H1 (cell line): ENCODE measurements at regions not wholly inside any gene's neighbourhood (a gene's known extent, or its start where the extent isn't known, plus 50 kb on each side); places are given as distances from the start of the nearest gene placed in this dataset.

Experiments used
- CTCF ChIA-PET: fragments of 300-600 bp; sonication (Branson Sonifier 250); formaldehyde crosslinking; loops from one replicate; lab custom pipeline; 2021; ENCODE audit not compliant: partially characterized antibody; lab: Charles Lee
- POLR2A ChIA-PET: fragments of 300-600 bp; sonication (Branson Sonifier 250); formaldehyde crosslinking; loops from one replicate; lab custom pipeline; 2021; ENCODE audit warnings: inconsistent platforms; ENCODE audit not compliant: partially characterized antibody; lab: Charles Lee
- DNase-seq, 2 experiments: peaks; one replicate each; pipeline versions ENCODE4 v3.0.0 to v3.0.0-alpha.2; 2010 to 2022; ENCODE audit warnings: low spot score in 2 of 2, low read depth in 1 of 2, mixed read lengths in 1 of 2
- FAIRE-seq: peaks from 2 replicates; lab custom pipeline; 2011; peaks lifted over from hg19 to GRCh38; lab: Jason Lieb, UNC
- H2AFZ ChIP-seq: 2 replicates; pipeline ENCODE4 v1.8.1; 2012; ENCODE audit warnings: low read length, inconsistent platforms
- H2AK5ac ChIP-seq: 2 replicates; pipeline ENCODE4 v1.6.1; 2013; ENCODE audit warnings: low read depth, low read length
- H2BK120ac ChIP-seq: replicated peaks from 2 replicates; pipeline ENCODE3; 2013; ENCODE audit warnings: low read depth, low read length, inconsistent platforms
- H2BK12ac ChIP-seq: 2 replicates; pipeline ENCODE4 v1.6.1; 2013; ENCODE audit warnings: low read depth, low read length
- H2BK15ac ChIP-seq: 2 replicates; pipeline ENCODE4 v1.6.1; 2013; ENCODE audit warnings: low read length
- H2BK20ac ChIP-seq: 2 replicates; pipeline ENCODE4 v1.6.1; 2013; ENCODE audit warnings: low read length
- H2BK5ac ChIP-seq: 2 replicates; pipeline ENCODE4 v1.6.1; 2013; ENCODE audit warnings: low read depth, low read length
- H3K14ac ChIP-seq: 2 replicates; pipeline ENCODE4 v1.6.1; 2013; ENCODE audit warnings: inconsistent platforms; ENCODE audit not compliant: insufficient read length
- H3K18ac ChIP-seq: 2 replicates; pipeline ENCODE4 v1.6.1; 2013; ENCODE audit warnings: low read length; ENCODE audit errors: extremely low read depth
- H3K23ac ChIP-seq: 2 replicates; pipeline ENCODE4 v1.6.1; 2013; ENCODE audit warnings: inconsistent platforms; ENCODE audit not compliant: insufficient read length
- H3K23me2 ChIP-seq: 2 replicates; pipeline ENCODE4 v1.6.1; 2013; ENCODE audit warnings: low read depth, low read length
- H3K27ac ChIP-seq: 2 replicates; pipeline ENCODE4 v1.6.1; 2011; ENCODE audit warnings: low read depth, low read length, inconsistent platforms
- H3K27me3 ChIP-seq, 4 experiments: replicated peaks in 1 of 4; 1 replicate in 1 of 4; 2 replicates in 3 of 4; pipeline versions ENCODE4 v1.6.1 to v1.8.1; 2011 to 2013; ENCODE audit warnings: low read length in 3 of 4, mild to moderate bottlenecking in 3 of 4, inconsistent platforms in 2 of 4, mixed read lengths in 2 of 4, moderate library complexity in 1 of 4; ENCODE audit not compliant: control insufficient read depth in 3 of 4, insufficient read depth in 3 of 4; ENCODE audit errors: extremely low read depth in 1 of 4
- H3K36me3 ChIP-seq, 4 experiments: 2 replicates each; pipeline versions ENCODE4 v1.6.1 to v1.8.1; 2011 to 2013; ENCODE audit warnings: mild to moderate bottlenecking in 4 of 4, low read length in 3 of 4, moderate library complexity in 2 of 4, control low read depth in 1 of 4, inconsistent platforms in 1 of 4; ENCODE audit not compliant: insufficient read depth in 4 of 4, control insufficient read depth in 2 of 4
- H3K4ac ChIP-seq: replicated peaks from 2 replicates; pipeline ENCODE3; 2013; ENCODE audit warnings: low read length, low read depth, mixed read lengths, inconsistent platforms; ENCODE audit not compliant: insufficient read length
- H3K4me1 ChIP-seq, 4 experiments: replicated peaks in 1 of 4; 1 replicate in 1 of 4; 2 replicates in 3 of 4; pipeline versions ENCODE4 v1.6.1 to v1.8.1; 2011 to 2013; ENCODE audit warnings: low read length in 3 of 4, inconsistent platforms in 2 of 4, mixed read lengths in 1 of 4; ENCODE audit not compliant: insufficient read depth in 4 of 4, control insufficient read depth in 3 of 4
- H3K4me2 ChIP-seq, 2 experiments: 2 replicates each; pipeline versions ENCODE4 v1.6.1 to v1.8.1; 2011 to 2013; ENCODE audit warnings: low read depth in 2 of 2, low read length in 2 of 2, control low read depth in 1 of 2, inconsistent platforms in 1 of 2, mild to moderate bottlenecking in 1 of 2; ENCODE audit not compliant: insufficient read depth in 1 of 2
- H3K4me3 ChIP-seq, 4 experiments: fragments of 200-600, 300-600 bp in 1 of 4; sonication (generic), shearing (Covaris generic), sonication (Bioruptor Twin) in 1 of 4; 2 replicates each; pipeline versions ENCODE4 v1.5.1 to v1.8.1; 2011 to 2016; ENCODE audit warnings: low read length in 4 of 4, low read depth in 3 of 4, control low read depth in 2 of 4, inconsistent platforms in 2 of 4, mild to moderate bottlenecking in 2 of 4, mixed read lengths in 1 of 4, moderate library complexity in 1 of 4; ENCODE audit not compliant: insufficient read depth in 2 of 4; ENCODE audit errors: extremely low read depth in 1 of 4
- H3K56ac ChIP-seq: replicated peaks from 2 replicates; pipeline ENCODE3; 2013; ENCODE audit warnings: low read depth, mild to moderate bottlenecking, mixed read lengths, low read length, inconsistent platforms; ENCODE audit not compliant: insufficient read length
- H3K79me1 ChIP-seq: 2 replicates; pipeline ENCODE4 v1.6.1; 2013; ENCODE audit warnings: low read depth, low read length, control low read depth
- H3K79me2 ChIP-seq, 2 experiments: 2 replicates each; pipeline versions ENCODE4 v1.6.1 to v1.8.1; 2012 to 2013; ENCODE audit warnings: low read length in 2 of 2, mild to moderate bottlenecking in 2 of 2, inconsistent platforms in 1 of 2; ENCODE audit not compliant: insufficient read depth in 2 of 2, control insufficient read depth in 1 of 2
- H3K9ac ChIP-seq, 4 experiments: replicated peaks in 1 of 4; 1 replicate in 1 of 4; 2 replicates in 3 of 4; pipeline versions ENCODE4 v1.6.1 to v1.8.1; 2011 to 2013; ENCODE audit warnings: low read depth in 3 of 4, low read length in 3 of 4, control low read depth in 2 of 4, mild to moderate bottlenecking in 2 of 4, moderate library complexity in 2 of 4, inconsistent platforms in 1 of 4; ENCODE audit errors: extremely low read depth in 1 of 4
- H3K9me3 ChIP-seq, 2 experiments: 2 replicates each; pipeline versions ENCODE4 v1.6.1 to v1.8.1; 2012 to 2013; ENCODE audit warnings: mild to moderate bottlenecking in 2 of 2, moderate library complexity in 2 of 2, control low read depth in 1 of 2, inconsistent platforms in 1 of 2, low read depth in 1 of 2, low read length in 1 of 2, mixed read lengths in 1 of 2; ENCODE audit not compliant: insufficient read depth in 2 of 2
- H4K20me1 ChIP-seq, 2 experiments: replicated peaks in 1 of 2; 2 replicates each; pipeline versions ENCODE3 to v1.8.1; 2011 to 2013; ENCODE audit warnings: inconsistent platforms in 2 of 2, low read length in 2 of 2, mild to moderate bottlenecking in 1 of 2; ENCODE audit not compliant: insufficient read depth in 2 of 2, control insufficient read depth in 1 of 2
- H4K5ac ChIP-seq: 2 replicates; pipeline ENCODE4 v1.6.1; 2013; ENCODE audit warnings: low read length, low read depth, mixed read lengths, inconsistent platforms; ENCODE audit not compliant: insufficient read length
- H4K8ac ChIP-seq: 2 replicates; pipeline ENCODE4 v1.8.0; 2013; ENCODE audit warnings: mild to moderate bottlenecking, moderate library complexity, low read length, inconsistent platforms; ENCODE audit not compliant: insufficient read depth; ENCODE audit errors: extremely low read depth
- H4K91ac ChIP-seq: replicated peaks from 2 replicates; pipeline ENCODE3; 2013; ENCODE audit warnings: low read length, mixed read lengths, inconsistent platforms; ENCODE audit not compliant: insufficient read length
- CEBPB ChIP-seq: IDR thresholded peaks from 2 replicates; pipeline ENCODE4 v1.6.1; 2012; ENCODE audit warnings: low read depth, low read length
- GABPA ChIP-seq: IDR thresholded peaks from 2 replicates; pipeline ENCODE4 v1.6.1; 2011; ENCODE audit warnings: mild to moderate bottlenecking, low read length, moderate library complexity, borderline replicate concordance; ENCODE audit not compliant: insufficient read depth
- JUN ChIP-seq: IDR thresholded peaks from 2 replicates; pipeline ENCODE4 v1.6.1; 2011; ENCODE audit warnings: low read depth, mild to moderate bottlenecking, improper control_type of control experiment, low read length
- JUND ChIP-seq: IDR thresholded peaks from 2 replicates; pipeline ENCODE4 v1.6.1; 2011; ENCODE audit warnings: mild to moderate bottlenecking, improper control_type of control experiment, low read length
- NANOG ChIP-seq: IDR thresholded peaks from 2 replicates; pipeline ENCODE4 v1.6.1; 2011; ENCODE audit warnings: low read length, low read depth, mild to moderate bottlenecking, inconsistent platforms; ENCODE audit not compliant: insufficient read depth, poor library complexity, severe bottlenecking
- POLR2AphosphoS5 ChIP-seq: IDR thresholded peaks from 2 replicates; pipeline ENCODE4 v1.6.1; 2011; ENCODE audit warnings: low read depth, low read length
- SAP30 ChIP-seq: fragments of 300-600 bp; sonication (generic); IDR thresholded peaks from 2 replicates; pipeline ENCODE4 v1.7.1; 2012; ENCODE audit warnings: low read length, moderate library complexity, mild to moderate bottlenecking, inconsistent platforms; ENCODE audit not compliant: insufficient read depth, insufficient replicate concordance
- SIN3A ChIP-seq, 2 experiments: IDR thresholded peaks in 1 of 2; conservative IDR thresholded peaks in 1 of 2; 2 replicates each; pipeline ENCODE4 v1.6.1; 2011 to 2012; ENCODE audit warnings: low read length in 2 of 2, improper control_type of control experiment in 1 of 2, low read depth in 1 of 2, mild to moderate bottlenecking in 1 of 2
- SP1 ChIP-seq: IDR thresholded peaks from 2 replicates; pipeline ENCODE4 v1.6.1; 2011; ENCODE audit warnings: low read depth, low read length
- TAF1 ChIP-seq: IDR thresholded peaks from 2 replicates; pipeline ENCODE4 v1.6.1; 2011; ENCODE audit warnings: mild to moderate bottlenecking, low read depth, low read length
- YY1 ChIP-seq: IDR thresholded peaks from 2 replicates; pipeline ENCODE4 v1.6.1; 2011; ENCODE audit warnings: low read depth, mild to moderate bottlenecking, low read length
- whole genome bisulfite sequencing, 2 experiments: shearing (Covaris generic) in 1 of 2; methylation state at CpG; one replicate each; pipeline versions ENCODE4 v1.1.6 to v1.1.7; 2013 to 2015; ENCODE audit warnings: low lambda C conversion rate in 2 of 2, mixed read lengths in 2 of 2, inconsistent platforms in 1 of 2, low coverage in 1 of 2, missing lambda C conversion rate in 1 of 2; ENCODE audit not compliant: insufficient replicate concordance in 2 of 2, insufficient coverage in 1 of 2, insufficient read length in 1 of 2; ENCODE audit errors: extremely low coverage in 1 of 2, missing lambda C conversion rate in 1 of 2; 5-methylcytosine and 5-hydroxymethylcytosine counted together
- TF ChIP-seq, protein P1 (sequence below): IDR thresholded peaks from 2 replicates; pipeline ENCODE4 v1.6.1; 2011; ENCODE audit warnings: low read depth, mild to moderate bottlenecking, low read length; ENCODE audit not compliant: insufficient read depth
- TF ChIP-seq, protein P2 (sequence below): IDR thresholded peaks from 2 replicates; pipeline ENCODE4 v1.6.1; 2012; ENCODE audit warnings: low read length, inconsistent platforms

GRCh38 chr2:181223234-181223633, 234.0 kb upstream of the ITGA4 start:
- no peak for FAIRE-seq
- H3K79me1 ChIP-seq = no peaks in the 10 kb centered on the region
- DNase-seq = no peak
- H3K14ac ChIP-seq = no peak overlapping the region
- WGBS, 2 experiments = 90% methylated on average over 2 of the region's 2 CpGs; no CpG with 5 or more reads in 1 of the 2 experiments
- CTCF ChIA-PET = no interaction called here
- no peak overlapping the region for H3K27ac ChIP-seq
- no peaks in the 10 kb centered on the region for H3K36me3 ChIP-seq
- no peak overlapping the region for H2AK5ac ChIP-seq
- H2BK120ac ChIP-seq = no peak overlapping the region
- H3K9ac ChIP-seq = no peak overlapping the region
- no peaks in the 10 kb centered on the region for H3K9me3 ChIP-seq
- H3K27me3 ChIP-seq = no peaks in the 10 kb centered on the region
- POLR2A ChIA-PET = no interaction called here
- H4K8ac ChIP-seq = no peak overlapping the region
- no peak overlapping the region for H2AFZ ChIP-seq
- no peaks in the 10 kb centered on the region for H3K79me2 ChIP-seq
- no peaks in the 10 kb centered on the region for H3K23me2 ChIP-seq
- H3K4me1 ChIP-seq = no peaks in the 10 kb centered on the region
- no peak overlapping the region for H2BK12ac ChIP-seq
- no peak overlapping the region for H3K4me2 ChIP-seq
- H3K4me3 ChIP-seq = no peak overlapping the region
- H2BK5ac ChIP-seq = no peak overlapping the region
- no peaks in the 10 kb centered on the region for H4K20me1 ChIP-seq
- H3K23ac ChIP-seq = no peak overlapping the region
- no peak overlapping the region for H4K5ac ChIP-seq
- no peak overlapping the region for H4K91ac ChIP-seq
- H3K4ac ChIP-seq = no peak overlapping the region
- no peak overlapping the region for H2BK20ac ChIP-seq
- H2BK15ac ChIP-seq = no peak overlapping the region
- H3K56ac ChIP-seq = no peak overlapping the region
- H3K18ac ChIP-seq = no peak overlapping the region
- TF ChIP-seq JUND (no peak), CEBPB (no peak), GABPA (no peak), NANOG (no peak), SAP30 (no peak), SIN3A (conservative IDR thresholded peaks at IDR 0.05 in 1 of 2, IDR thresholded peaks at IDR 0.05 in 1 of 2; ENCODE audit: low read depth in 1 of 2, low read length in 2 of 2) (no peak), POLR2AphosphoS5 (no peak), SP1 (no peak), YY1 (no peak), JUN (no peak), TAF1 (no peak)
- TF ChIP-seq, protein P1, sequence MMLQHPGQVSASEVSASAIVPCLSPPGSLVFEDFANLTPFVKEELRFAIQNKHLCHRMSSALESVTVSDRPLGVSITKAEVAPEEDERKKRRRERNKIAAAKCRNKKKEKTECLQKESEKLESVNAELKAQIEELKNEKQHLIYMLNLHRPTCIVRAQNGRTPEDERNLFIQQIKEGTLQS = no peak
- TF ChIP-seq, protein P2, sequence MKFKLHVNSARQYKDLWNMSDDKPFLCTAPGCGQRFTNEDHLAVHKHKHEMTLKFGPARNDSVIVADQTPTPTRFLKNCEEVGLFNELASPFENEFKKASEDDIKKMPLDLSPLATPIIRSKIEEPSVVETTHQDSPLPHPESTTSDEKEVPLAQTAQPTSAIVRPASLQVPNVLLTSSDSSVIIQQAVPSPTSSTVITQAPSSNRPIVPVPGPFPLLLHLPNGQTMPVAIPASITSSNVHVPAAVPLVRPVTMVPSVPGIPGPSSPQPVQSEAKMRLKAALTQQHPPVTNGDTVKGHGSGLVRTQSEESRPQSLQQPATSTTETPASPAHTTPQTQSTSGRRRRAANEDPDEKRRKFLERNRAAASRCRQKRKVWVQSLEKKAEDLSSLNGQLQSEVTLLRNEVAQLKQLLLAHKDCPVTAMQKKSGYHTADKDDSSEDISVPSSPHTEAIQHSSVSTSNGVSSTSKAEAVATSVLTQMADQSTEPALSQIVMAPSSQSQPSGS = no peak
